Uterus (tissue), 3 donors: ENCODE measurements at regions not wholly inside any gene's neighbourhood (a gene's known extent, or its start where the extent isn't known, plus 50 kb on each side); places are given as distances from the start of the nearest gene placed in this dataset.

Source experiments
- DNase-seq, 2 donors: peaks; one replicate each; pipeline ENCODE4 v3.0.0-alpha.2; 2019 to 2020
- H3K27ac ChIP-seq, 2 donors: fragments of 200-600 bp; sonication (generic); 1 replicate in 1 of 2; 2 replicates in 1 of 2; pipeline ENCODE4 v1.5.1; 2016 to 2018
- H3K27me3 ChIP-seq, 2 donors: fragments of 200-600 bp; sonication (generic); one replicate each; pipeline ENCODE4 v1.5.1; 2018 to 2019; ENCODE audit warnings: control low read depth in 1 of 2
- H3K36me3 ChIP-seq, 2 donors: fragments of 200-600 bp; sonication (generic); one replicate each; pipeline ENCODE4 v1.5.1; 2019; ENCODE audit warnings: control low read depth in 1 of 2
- H3K4me1 ChIP-seq, 2 donors: fragments of 200-600 bp; sonication (generic); one replicate each; pipeline ENCODE4 v1.5.1; 2018 to 2019; ENCODE audit warnings: control low read depth in 1 of 2
- H3K4me3 ChIP-seq, 2 donors: fragments of 200-600 bp; sonication (generic); 1 replicate in 1 of 2; 2 replicates in 1 of 2; pipeline ENCODE4 v1.5.1; 2018 to 2019; ENCODE audit warnings: mild to moderate bottlenecking in 1 of 2
- H3K9me3 ChIP-seq, 2 donors: fragments of 200-600 bp; sonication (generic); one replicate each; pipeline ENCODE4 v1.5.1; 2019; ENCODE audit warnings: control low read depth in 1 of 2
- CTCF ChIP-seq, 4 experiments: fragments of 200-600 bp in 2 of 4; fragments of 450-650 bp in 2 of 4; sonication (generic) in 2 of 4; IDR thresholded peaks; one replicate each; pipeline ENCODE4 v1.5.1; 2016 to 2019; ENCODE audit warnings: antibody characterized with exemption in 4 of 4, mild to moderate bottlenecking in 2 of 4, moderate library complexity in 1 of 4
- POLR2A ChIP-seq, 2 donors: fragments of 450-650 bp; IDR thresholded peaks; one replicate each; pipeline ENCODE4 v1.6.1; 2016; ENCODE audit warnings: antibody characterized with exemption in 2 of 2, mild to moderate bottlenecking in 1 of 2, moderate library complexity in 1 of 2
- intact Hi-C: fragments of 100-400 bp; cut with DNase I; formaldehyde crosslinking; loops from one replicate; pipeline ENCODE4 v1.15.1; 2023; ENCODE audit warnings: low total_unique reads
- donor health status: DM: yes; HTN: yes; CAD: no.

GRCh38 chr3:43817825-43818224 is 127.1 kb downstream of the ABHD5 start:
- Histone ChIP-seq H3K27ac (no peak overlapping the region), H3K4me1 (no peaks in the 10 kb centered on the region), H3K4me3 (no peak overlapping the region), H3K27me3 (no peaks in the 10 kb centered on the region), H3K36me3 (no peaks in the 10 kb centered on the region), H3K9me3 (no peaks in the 10 kb centered on the region)
- intact Hi-C loops, result no loop called here
- TF ChIP-seq POLR2A (IDR thresholded peaks at IDR 0.05) (no peak), CTCF (IDR thresholded peaks at IDR 0.05) (no peak)
- no peak for DNase-seq

GRCh38 chr3:43818229-43818628 is 127.5 kb downstream of the ABHD5 start:
- Histone ChIP-seq H3K9me3 (no peaks in the 10 kb centered on the region), H3K4me3 (no peak overlapping the region), H3K27me3 (no peaks in the 10 kb centered on the region), H3K27ac (no peak overlapping the region), H3K4me1 (no peaks in the 10 kb centered on the region), H3K36me3 (no peaks in the 10 kb centered on the region)
- intact Hi-C loops, result no loop called here
- no peak for TF ChIP-seq CTCF (IDR thresholded peaks at IDR 0.05)
- TF ChIP-seq POLR2A (IDR thresholded peaks at IDR 0.05), result no peak
- DNase-seq, result no peak

- no peak for DNase-seq
- Histone ChIP-seq H3K9me3 (no peaks in the 10 kb centered on the region), H3K4me3 (no peak overlapping the region), H3K27ac (no peak overlapping the region), H3K36me3 (no peaks in the 10 kb centered on the region), H3K27me3 (no peaks in the 10 kb centered on the region), H3K4me1 (no peaks in the 10 kb centered on the region)
- intact Hi-C loops, result no loop called here
- no peak for TF ChIP-seq POLR2A (IDR thresholded peaks at IDR 0.05)
- no peak for TF ChIP-seq CTCF (IDR thresholded peaks at IDR 0.05)
Measured at GRCh38 chr3:43838009-43838758, 147.4 kb downstream of the ABHD5 start.

- no peak overlapping the region for H3K27ac ChIP-seq
- H3K27me3 ChIP-seq, result no peaks in the 10 kb centered on the region
- DNase-seq, result no peak
- H3K4me1 ChIP-seq, result no peaks in the 10 kb centered on the region
- TF ChIP-seq CTCF (IDR thresholded peaks at IDR 0.05) (no peak), POLR2A (IDR thresholded peaks at IDR 0.05) (no peak)
- intact Hi-C loops, result no loop called here
- no peak overlapping the region for H3K4me3 ChIP-seq
- no peaks in the 10 kb centered on the region for H3K9me3 ChIP-seq
- H3K36me3 ChIP-seq, result no peaks in the 10 kb centered on the region
Measured at GRCh38 chr3:43838877-43839276, 148.1 kb downstream of the ABHD5 start.

- intact Hi-C loops, result no loop called here
- Histone ChIP-seq H3K4me3 (no peak overlapping the region), H3K36me3 (no peaks in the 10 kb centered on the region), H3K27ac (no peak overlapping the region), H3K27me3 (no peaks in the 10 kb centered on the region), H3K4me1 (no peaks in the 10 kb centered on the region), H3K9me3 (no peaks in the 10 kb centered on the region)
- TF ChIP-seq CTCF (IDR thresholded peaks at IDR 0.05) (no peak), POLR2A (IDR thresholded peaks at IDR 0.05) (no peak)
- DNase-seq, result no peak
Measured at GRCh38 chr3:43843386-43843785, 152.6 kb downstream of the ABHD5 start.
